Stimulated activated naive CD8-positive, alpha-beta T cell treated with anti-CD3 and anti-CD28 coated beads, Interleukin-15, amount 100 ng/mL, for 72 hours (primary cell): ENCODE measurements at regions not wholly inside any gene's neighbourhood (a gene's known extent, or its start where the extent isn't known, plus 50 kb on each side); places are given as distances from the start of the nearest gene placed in this dataset.
A peak's percentile ranks its signal among the peaks of the same experiment; 100 is the strongest.

Source experiments
- ATAC-seq: fragments of 150-1000 bp; cut with Tn5 transposase; 2 replicates; pipeline ENCODE4 v1.10.0; 2021; ENCODE audit warnings: mild to moderate bottlenecking, moderate library complexity
- DNase-seq, 2 donors: peaks; one replicate each; pipeline ENCODE4 v3.0.0; 2021 to 2022
- H3K27ac Mint-ChIP-seq, 2 donors: one replicate each; pipeline ENCODE4 v1.8.0; 2022; ENCODE audit warnings: mild to moderate bottlenecking in 2 of 2, mixed read lengths in 2 of 2, moderate library complexity in 2 of 2
- H3K27me3 Mint-ChIP-seq: one replicate; pipeline ENCODE4 v1.8.0; 2022; ENCODE audit warnings: mixed read lengths
- H3K4me1 Mint-ChIP-seq: one replicate; pipeline ENCODE4 v1.8.0; 2022; ENCODE audit warnings: mild to moderate bottlenecking, mixed read lengths
- H3K4me3 Mint-ChIP-seq, 2 donors: one replicate each; pipeline ENCODE4 v1.8.0; 2022; ENCODE audit warnings: mild to moderate bottlenecking in 2 of 2, mixed read lengths in 2 of 2, moderate library complexity in 1 of 2
- H3K9me3 Mint-ChIP-seq, 2 donors: one replicate each; pipeline ENCODE4 v1.8.0; 2022; ENCODE audit warnings: mixed read lengths in 2 of 2

- no peak overlapping the region for H3K27ac Mint-ChIP-seq
- no peaks in the 10 kb centered on the region for H3K27me3 Mint-ChIP-seq
- H3K4me3 Mint-ChIP-seq, result no peak overlapping the region
- H3K9me3 Mint-ChIP-seq, result no peaks in the 10 kb centered on the region
- H3K4me1 Mint-ChIP-seq, result peaks cover 61% of the 10 kb centered on the region
- DNase-seq (no peak), ATAC-seq (peak; percentile 89)
Observed at GRCh38 chr2:181268174-181268867, 188.9 kb upstream of the ITGA4 start.

- Mint-ChIP-seq H3K4me3 (no peak overlapping the region), H3K9me3 (no peaks in the 10 kb centered on the region), H3K4me1 (peaks cover 61% of the 10 kb centered on the region), H3K27me3 (no peaks in the 10 kb centered on the region), H3K27ac (no peak overlapping the region)
- DNase-seq (no peak), ATAC-seq (no peak)
Observed at GRCh38 chr2:181273986-181274385, 183.2 kb upstream of the ITGA4 start.

GRCh38 chr2:181275643-181276070 lies 181.5 kb upstream of the ITGA4 start:
- H3K9me3 Mint-ChIP-seq, result no peaks in the 10 kb centered on the region
- H3K27me3 Mint-ChIP-seq, result no peaks in the 10 kb centered on the region
- peak overlapping the region; percentile 33 to 59 for H3K27ac Mint-ChIP-seq
- peaks cover 52% of the 10 kb centered on the region for H3K4me1 Mint-ChIP-seq
- peak; percentile 41 to 48 for DNase-seq
- ATAC-seq, result peak; percentile 99
- H3K4me3 Mint-ChIP-seq, result peak overlapping the region in 1 of 2 donors; percentile 61

GRCh38 chr2:181281206-181281832 lies 175.9 kb upstream of the ITGA4 start:
- H3K4me1 Mint-ChIP-seq, result peaks cover 57% of the 10 kb centered on the region
- peak overlapping the region in 1 of 2 donors; percentile 58 for H3K27ac Mint-ChIP-seq
- H3K4me3 Mint-ChIP-seq, result peak overlapping the region in 1 of 2 donors; percentile 33
- no peaks in the 10 kb centered on the region for H3K27me3 Mint-ChIP-seq
- ATAC-seq, result peak; percentile 60
- no peak for DNase-seq
- H3K9me3 Mint-ChIP-seq, result peaks cover 8 to 13% of the 10 kb centered on the region in 2 donors

- H3K27me3 Mint-ChIP-seq, result no peaks in the 10 kb centered on the region
- peaks cover 46% of the 10 kb centered on the region for H3K4me1 Mint-ChIP-seq
- H3K4me3 Mint-ChIP-seq, result no peak overlapping the region
- DNase-seq, result no peak
- ATAC-seq, result no peak
- peaks cover 8 to 13% of the 10 kb centered on the region in 2 donors for H3K9me3 Mint-ChIP-seq
- H3K27ac Mint-ChIP-seq, result no peak overlapping the region
Observed at GRCh38 chr2:181285116-181285515, 172.1 kb upstream of the ITGA4 start.

GRCh38 chr2:181289698-181290097 lies 167.5 kb upstream of the ITGA4 start:
- Mint-ChIP-seq H3K27me3 (no peaks in the 10 kb centered on the region), H3K4me3 (no peak overlapping the region), H3K9me3 (peaks cover 1 to 14% of the 10 kb centered on the region in 2 donors), H3K4me1 (peaks cover 11% of the 10 kb centered on the region), H3K27ac (no peak overlapping the region)
- DNase-seq (no peak), ATAC-seq (no peak)

GRCh38 chr2:181290182-181290581 lies 167.0 kb upstream of the ITGA4 start:
- H3K4me3 Mint-ChIP-seq, result no peak overlapping the region
- DNase-seq (no peak), ATAC-seq (peak; percentile 48)
- no peak overlapping the region for H3K27ac Mint-ChIP-seq
- peaks cover 0 to 14% of the 10 kb centered on the region in 2 donors for H3K9me3 Mint-ChIP-seq
- H3K4me1 Mint-ChIP-seq, result peaks cover 6% of the 10 kb centered on the region
- no peaks in the 10 kb centered on the region for H3K27me3 Mint-ChIP-seq

- Mint-ChIP-seq H3K9me3 (peaks cover 32 to 38% of the 10 kb centered on the region in 2 donors), H3K27me3 (no peaks in the 10 kb centered on the region), H3K4me3 (no peak overlapping the region), H3K4me1 (peaks cover 6% of the 10 kb centered on the region), H3K27ac (no peak overlapping the region)
- no peak for ATAC-seq
- no peak for DNase-seq
Observed at GRCh38 chr2:181294979-181295378, 162.2 kb upstream of the ITGA4 start.

- Mint-ChIP-seq H3K4me1 (peaks cover 56% of the 10 kb centered on the region), H3K4me3 (peak overlapping the region; percentile 50 to 72), H3K27me3 (no peaks in the 10 kb centered on the region), H3K9me3 (peaks cover 23 to 29% of the 10 kb centered on the region in 2 donors), H3K27ac (peak overlapping the region in 1 of 2 donors; percentile 40)
- ATAC-seq (peak; percentile 73), DNase-seq (peak in 1 of 2 donors; percentile 53)
Observed at GRCh38 chr2:181300600-181301291, 156.4 kb upstream of the ITGA4 start.

GRCh38 chr2:181304011-181304844 lies 153.0 kb upstream of the ITGA4 start:
- Mint-ChIP-seq H3K4me3 (peak overlapping the region; percentile 72 to 88), H3K9me3 (peaks cover 0 to 7% of the 10 kb centered on the region in 2 donors), H3K27me3 (no peaks in the 10 kb centered on the region), H3K4me1 (peaks cover 77% of the 10 kb centered on the region), H3K27ac (peak overlapping the region; percentile 88 to 96)
- ATAC-seq, result peak; percentile 32
- DNase-seq, result no peak

GRCh38 chr2:181305301-181306123 lies 151.7 kb upstream of the ITGA4 start:
- Mint-ChIP-seq H3K27me3 (no peaks in the 10 kb centered on the region), H3K9me3 (no peaks in the 10 kb centered on the region), H3K4me1 (peaks cover 66% of the 10 kb centered on the region), H3K4me3 (peak overlapping the region; percentile 72 to 88), H3K27ac (peak overlapping the region; percentile 22 to 99)
- peak; percentile 88 for ATAC-seq
- peak in 1 of 2 donors; percentile 61 for DNase-seq

- peak overlapping the region; percentile 22 to 99 for H3K27ac Mint-ChIP-seq
- peaks cover 57% of the 10 kb centered on the region for H3K4me1 Mint-ChIP-seq
- H3K4me3 Mint-ChIP-seq, result peak overlapping the region; percentile 15 to 88
- ATAC-seq, result no peak
- DNase-seq, result no peak
- H3K27me3 Mint-ChIP-seq, result no peaks in the 10 kb centered on the region
- no peaks in the 10 kb centered on the region for H3K9me3 Mint-ChIP-seq
Observed at GRCh38 chr2:181306785-181307184, 150.4 kb upstream of the ITGA4 start.

- ATAC-seq, result no peak
- Mint-ChIP-seq H3K4me3 (peak overlapping the region; percentile 68 to 88), H3K9me3 (no peaks in the 10 kb centered on the region), H3K27me3 (no peaks in the 10 kb centered on the region), H3K27ac (peak overlapping the region; percentile 72 to 99), H3K4me1 (peaks cover 57% of the 10 kb centered on the region)
- no peak for DNase-seq
Observed at GRCh38 chr2:181307203-181307991, 149.8 kb upstream of the ITGA4 start.
